ENCODE measurements at regions not wholly inside any gene's neighbourhood (a gene's known extent, or its start where the extent isn't known, plus 50 kb on each side); places are given as distances from the start of the nearest gene placed in this dataset.

DNA sequence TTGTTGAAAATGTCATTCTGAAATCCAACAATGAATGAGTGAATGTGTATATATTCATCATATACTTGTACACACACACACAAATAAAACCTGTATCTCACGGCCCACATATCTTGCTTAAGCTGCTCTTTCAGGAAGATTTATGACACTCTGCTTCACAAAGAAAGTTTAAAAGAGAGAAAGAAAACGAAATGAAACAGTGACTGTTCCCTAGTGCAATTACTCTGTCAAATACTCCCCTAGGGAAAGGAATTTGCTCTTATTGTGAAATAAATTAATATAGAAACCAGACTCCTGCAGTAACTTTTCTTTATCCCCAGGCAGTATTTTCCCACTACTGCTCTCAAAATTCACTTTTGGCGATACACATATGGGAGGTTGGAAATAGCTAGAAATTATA lies 329.1 kb downstream of the VPS13C start:
- BruUV-seq (replicated peaks), result no TSS peak
- dilution Hi-C loops (cut with MboI; ENCODE audit: extremely low pct_ligation_motif_present, low sequenced_read_pairs) (no loop called here), intact Hi-C loops (cut with micrococcal nuclease) (no loop called here)
- Histone ChIP-seq H3K27ac (ENCODE audit: insufficient read depth, low read depth, low read length) (no peak overlapping the region), H4K20me1 (replicated peaks; ENCODE audit: control insufficient read depth, extremely low read depth, insufficient read depth, low read length) (no peaks in the 10 kb centered on the region), H3K4me3 (replicated peaks in 1 of 3; ENCODE audit: insufficient read depth in 1 of 3, low read depth in 1 of 3, low read length in 3 of 3) (no peak overlapping the region), H3K4me2 (ENCODE audit: insufficient read depth, low read length) (no peak overlapping the region), H3K36me3 (ENCODE audit: control insufficient read depth in 2 of 2, extremely low read depth in 1 of 2, insufficient read depth in 2 of 2, low read length in 2 of 2) (no peaks in the 10 kb centered on the region), H3K79me2 (ENCODE audit: control insufficient read depth, insufficient read depth, low read length) (no peaks in the 10 kb centered on the region), H3K4me1 (ENCODE audit: control insufficient read depth, extremely low read depth, insufficient read depth, low read length) (no peaks in the 10 kb centered on the region), H3K27me3 (ENCODE audit: control insufficient read depth in 2 of 2, insufficient read depth in 2 of 2, low read length in 2 of 2) (no peaks in the 10 kb centered on the region), H2AFZ (ENCODE audit: low read depth, low read length) (no peak overlapping the region), H3K9me1 (replicated peaks; ENCODE audit: control insufficient read depth, extremely low read depth, insufficient read depth, low read length) (no peaks in the 10 kb centered on the region), H3K9me3 (replicated peaks; ENCODE audit: control insufficient read depth, insufficient read depth, low read length) (no peaks in the 10 kb centered on the region), H3K9ac (replicated peaks; ENCODE audit: extremely low read depth, insufficient read depth, low read length) (no peak overlapping the region)
- POLR2A ChIA-PET, result no interaction called here
- CTCF ChIA-PET, result no interaction called here
- TF ChIP-seq MAX (IDR thresholded peaks at IDR 0.05; ENCODE audit: insufficient read depth, insufficient read length) (no peak), JUN (IDR thresholded peaks at IDR 0.05; ENCODE audit: borderline replicate concordance, insufficient read depth, insufficient read length, low read depth) (no peak), EZH2 (IDR thresholded peaks at IDR 0.05; ENCODE audit: borderline replicate concordance, low read depth, low read length, severe bottlenecking) (no peak), POLR2AphosphoS5 (IDR thresholded peaks at IDR 0.05; ENCODE audit: insufficient read depth, low read depth, low read length) (no peak), GATA2 (IDR thresholded peaks at IDR 0.05; ENCODE audit: insufficient read depth, insufficient read length, low read depth, low read length) (no peak), POLR2A (IDR thresholded peaks at IDR 0.05; ENCODE audit: low read depth, low read length) (no peak), FOS (IDR thresholded peaks at IDR 0.05; ENCODE audit: borderline replicate concordance, insufficient read depth, low read length) (no peak), MYC (IDR thresholded peaks at IDR 0.05; ENCODE audit: low read depth, low read length) (no peak)
- TF ChIP-seq, protein P1, sequence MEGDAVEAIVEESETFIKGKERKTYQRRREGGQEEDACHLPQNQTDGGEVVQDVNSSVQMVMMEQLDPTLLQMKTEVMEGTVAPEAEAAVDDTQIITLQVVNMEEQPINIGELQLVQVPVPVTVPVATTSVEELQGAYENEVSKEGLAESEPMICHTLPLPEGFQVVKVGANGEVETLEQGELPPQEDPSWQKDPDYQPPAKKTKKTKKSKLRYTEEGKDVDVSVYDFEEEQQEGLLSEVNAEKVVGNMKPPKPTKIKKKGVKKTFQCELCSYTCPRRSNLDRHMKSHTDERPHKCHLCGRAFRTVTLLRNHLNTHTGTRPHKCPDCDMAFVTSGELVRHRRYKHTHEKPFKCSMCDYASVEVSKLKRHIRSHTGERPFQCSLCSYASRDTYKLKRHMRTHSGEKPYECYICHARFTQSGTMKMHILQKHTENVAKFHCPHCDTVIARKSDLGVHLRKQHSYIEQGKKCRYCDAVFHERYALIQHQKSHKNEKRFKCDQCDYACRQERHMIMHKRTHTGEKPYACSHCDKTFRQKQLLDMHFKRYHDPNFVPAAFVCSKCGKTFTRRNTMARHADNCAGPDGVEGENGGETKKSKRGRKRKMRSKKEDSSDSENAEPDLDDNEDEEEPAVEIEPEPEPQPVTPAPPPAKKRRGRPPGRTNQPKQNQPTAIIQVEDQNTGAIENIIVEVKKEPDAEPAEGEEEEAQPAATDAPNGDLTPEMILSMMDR (IDR thresholded peaks at IDR 0.05; ENCODE audit: extremely low read depth in 1 of 2, insufficient read depth in 1 of 2, low read depth in 1 of 2, low read length in 2 of 2), result no peak
- DNase-seq (ENCODE audit: low read depth, low spot score) (no peak), FAIRE-seq (no peak)
